Fibroblast of lung (primary cell): ENCODE measurements at regions not wholly inside any gene's neighbourhood (a gene's known extent, or its start where the extent isn't known, plus 50 kb on each side); places are given as distances from the start of the nearest gene placed in this dataset.

Source experiments
- DNase-seq, 2 donors: peaks; one replicate each; pipeline versions ENCODE4 v3.0.0 to v3.0.0-alpha.2; 2010; ENCODE audit warnings: low read depth in 2 of 2
- H2AFZ ChIP-seq: 2 replicates; pipeline ENCODE4 v1.5.1; 2012; ENCODE audit warnings: low read length, control low read depth, inconsistent platforms
- H3K27ac ChIP-seq: 2 replicates; pipeline ENCODE4 v1.5.1; 2011; ENCODE audit warnings: low read length, control low read depth; ENCODE audit not compliant: insufficient read depth
- H3K27me3 ChIP-seq: 2 replicates; pipeline ENCODE4 v1.5.1; 2011; ENCODE audit warnings: mild to moderate bottlenecking, low read length; ENCODE audit not compliant: control insufficient read depth, insufficient read depth
- H3K36me3 ChIP-seq: 2 replicates; pipeline ENCODE4 v1.5.1; 2011; ENCODE audit warnings: low read length; ENCODE audit not compliant: control insufficient read depth, insufficient read depth
- H3K4me1 ChIP-seq: 2 replicates; pipeline ENCODE4 v1.5.1; 2011; ENCODE audit warnings: low read length; ENCODE audit not compliant: control insufficient read depth, insufficient read depth; ENCODE audit errors: extremely low read depth
- H3K4me2 ChIP-seq: 2 replicates; pipeline ENCODE4 v1.5.1; 2011; ENCODE audit warnings: low read length, control low read depth; ENCODE audit not compliant: insufficient read depth; ENCODE audit errors: extremely low read depth
- H3K4me3 ChIP-seq, 4 experiments: fragments of 200-600 bp in 1 of 4; sonication (generic) in 1 of 4; replicated peaks in 1 of 4; 2 replicates each; pipeline ENCODE4 v1.5.1; 2011 to 2016; ENCODE audit warnings: low read length in 4 of 4, low read depth in 3 of 4, mild to moderate bottlenecking in 3 of 4, control low read depth in 2 of 4, inconsistent platforms in 1 of 4, mixed read lengths in 1 of 4; ENCODE audit not compliant: insufficient read depth in 1 of 4; ENCODE audit errors: control extremely low read depth in 1 of 4
- H3K79me2 ChIP-seq: 2 replicates; pipeline ENCODE4 v1.5.1; 2012; ENCODE audit warnings: mild to moderate bottlenecking, low read length, inconsistent platforms; ENCODE audit not compliant: control insufficient read depth, insufficient read depth
- H3K9ac ChIP-seq: 2 replicates; pipeline ENCODE4 v1.5.1; 2011; ENCODE audit warnings: mild to moderate bottlenecking, low read length, control low read depth; ENCODE audit not compliant: insufficient read depth
- H3K9me3 ChIP-seq: 2 replicates; pipeline ENCODE4 v1.5.1; 2012; ENCODE audit warnings: low read depth, low read length; ENCODE audit not compliant: control insufficient read depth, insufficient read depth
- H4K20me1 ChIP-seq: 2 replicates; pipeline ENCODE4 v1.5.1; 2011; ENCODE audit warnings: low read length; ENCODE audit not compliant: control insufficient read depth, insufficient read depth; ENCODE audit errors: extremely low read depth
- CTCF ChIP-seq, 2 donors: IDR thresholded peaks in 1 of 2; conservative IDR thresholded peaks in 1 of 2; 1 replicate in 1 of 2; 2 replicates in 1 of 2; pipeline ENCODE4 v1.5.1; 2011 to 2012; ENCODE audit warnings: low read length in 2 of 2, control low read depth in 1 of 2, inconsistent platforms in 1 of 2, low read depth in 1 of 2, mild to moderate bottlenecking in 1 of 2
- EZH2 ChIP-seq: IDR thresholded peaks from 2 replicates; pipeline ENCODE4 v1.5.1; 2012; ENCODE audit warnings: low read length, control low read depth, mild to moderate bottlenecking; ENCODE audit errors: missing control alignments

GRCh38 chr4:26217481-26217880 is 103.3 kb upstream of the RBPJ start:
- no peaks in the 10 kb centered on the region for H3K36me3 ChIP-seq
- H3K4me2 ChIP-seq, result peak overlapping the region; percentile 62
- no peak for TF ChIP-seq CTCF (conservative IDR thresholded peaks at IDR 0.05 in 1 of 2, IDR thresholded peaks at IDR 0.05 in 1 of 2; ENCODE audit: low read depth in 1 of 2, low read length in 2 of 2)
- no peak for TF ChIP-seq EZH2
- no peaks in the 10 kb centered on the region for H4K20me1 ChIP-seq
- no peak overlapping the region for H2AFZ ChIP-seq
- H3K27me3 ChIP-seq, result no peaks in the 10 kb centered on the region
- no peak overlapping the region for H3K4me3 ChIP-seq
- H3K79me2 ChIP-seq, result no peaks in the 10 kb centered on the region
- no peaks in the 10 kb centered on the region for H3K4me1 ChIP-seq
- no peak for DNase-seq
- H3K9me3 ChIP-seq, result no peaks in the 10 kb centered on the region
- no peak overlapping the region for H3K27ac ChIP-seq
- H3K9ac ChIP-seq, result no peak overlapping the region

GRCh38 chr4:26217961-26218676 is 102.7 kb upstream of the RBPJ start:
- no peak for DNase-seq
- Histone ChIP-seq H3K9ac (no peak overlapping the region), H3K4me1 (no peaks in the 10 kb centered on the region), H3K27ac (peak overlapping the region; percentile 13), H3K36me3 (no peaks in the 10 kb centered on the region), H3K27me3 (no peaks in the 10 kb centered on the region), H3K4me2 (peak overlapping the region; percentile 62), H3K9me3 (no peaks in the 10 kb centered on the region), H3K4me3 (no peak overlapping the region), H3K79me2 (no peaks in the 10 kb centered on the region), H2AFZ (peak overlapping the region; percentile 52), H4K20me1 (no peaks in the 10 kb centered on the region)
- no peak for TF ChIP-seq EZH2
- no peak for TF ChIP-seq CTCF (conservative IDR thresholded peaks at IDR 0.05 in 1 of 2, IDR thresholded peaks at IDR 0.05 in 1 of 2; ENCODE audit: low read depth in 1 of 2, low read length in 2 of 2)

- Histone ChIP-seq H3K27me3 (no peaks in the 10 kb centered on the region), H4K20me1 (no peaks in the 10 kb centered on the region), H3K4me2 (no peak overlapping the region), H2AFZ (no peak overlapping the region), H3K9ac (no peak overlapping the region), H3K4me3 (no peak overlapping the region), H3K4me1 (no peaks in the 10 kb centered on the region), H3K79me2 (no peaks in the 10 kb centered on the region), H3K9me3 (no peaks in the 10 kb centered on the region), H3K27ac (no peak overlapping the region), H3K36me3 (no peaks in the 10 kb centered on the region)
- DNase-seq, result no peak
- TF ChIP-seq EZH2, result no peak
- no peak for TF ChIP-seq CTCF (conservative IDR thresholded peaks at IDR 0.05 in 1 of 2, IDR thresholded peaks at IDR 0.05 in 1 of 2; ENCODE audit: low read depth in 1 of 2, low read length in 2 of 2)
Observed at GRCh38 chr4:26218677-26219605, 101.9 kb upstream of the RBPJ start.
